ENCODE measurements at regions not wholly inside any gene's neighbourhood (a gene's known extent, or its start where the extent isn't known, plus 50 kb on each side); places are given as distances from the start of the nearest gene placed in this dataset.

GRCh38 chr17:71163121-71163812 lies 957.6 kb upstream of the SOX9 start:
- TF ChIP-seq CTCF (IDR thresholded peaks at IDR 0.05; ENCODE audit: low read depth, low read length, missing input control) (no peak), GABPA (IDR thresholded peaks at IDR 0.05 in 1 of 2, conservative IDR thresholded peaks at IDR 0.05 in 1 of 2) (no peak), ATF3 (IDR thresholded peaks at IDR 0.05) (no peak), EGR1 (IDR thresholded peaks at IDR 0.05; ENCODE audit: low read depth in 2 of 2) (no peak), FOXA1 (IDR thresholded peaks at IDR 0.05) (no peak), TAF1 (conservative IDR thresholded peaks at IDR 0.05) (no peak), REST (IDR thresholded peaks at IDR 0.05) (no peak), YY1 (IDR thresholded peaks at IDR 0.05) (no peak)

Measured in liver (tissue), 3 donors.